ENCODE measurements at regions not wholly inside any gene's neighbourhood (a gene's known extent, or its start where the extent isn't known, plus 50 kb on each side); places are given as distances from the start of the nearest gene placed in this dataset.

- no peaks in the 10 kb centered on the region for H3K27me3 ChIP-seq (ENCODE audit: insufficient read depth, low read length)
- H3K9ac ChIP-seq (ENCODE audit: low read length): no peak overlapping the region
- RAD21 ChIA-PET (ENCODE audit: low non-redundant PET in 1 of 2, low total read pairs in 2 of 2, uncharacterized antibody in 2 of 2, unreplicated experiment in 2 of 2): no interaction called here
- DNase-seq (ENCODE audit: low read depth, low spot score): no peak
- H3K27ac ChIP-seq (ENCODE audit: low read depth, low read length): no peak overlapping the region
- CTCF ChIA-PET: no interaction called here
- no peaks in the 10 kb centered on the region for H3K9me2 ChIP-seq (ENCODE audit: insufficient read depth)
- no peaks in the 10 kb centered on the region for H3K79me2 ChIP-seq (ENCODE audit: insufficient read depth, low read length)
- H4K20me1 ChIP-seq (ENCODE audit: insufficient read depth): no peaks in the 10 kb centered on the region
- no peak overlapping the region for H3K4me3 ChIP-seq (replicated peaks in 1 of 2; ENCODE audit: low read depth in 1 of 2, low read length in 2 of 2)
- TF ChIP-seq FOSL1 (IDR thresholded peaks at IDR 0.05; ENCODE audit: low read depth) (no peak), CEBPB (IDR thresholded peaks at IDR 0.05; ENCODE audit: low read depth) (no peak), CBX3 (IDR thresholded peaks at IDR 0.05; ENCODE audit: low read depth) (no peak), POLR2A (IDR thresholded peaks at IDR 0.05; ENCODE audit: borderline replicate concordance, extremely low read depth, insufficient read depth, insufficient read length) (no peak), RAD21 (IDR thresholded peaks at IDR 0.05; ENCODE audit: low read depth) (no peak)
- TF ChIP-seq, protein P1, sequence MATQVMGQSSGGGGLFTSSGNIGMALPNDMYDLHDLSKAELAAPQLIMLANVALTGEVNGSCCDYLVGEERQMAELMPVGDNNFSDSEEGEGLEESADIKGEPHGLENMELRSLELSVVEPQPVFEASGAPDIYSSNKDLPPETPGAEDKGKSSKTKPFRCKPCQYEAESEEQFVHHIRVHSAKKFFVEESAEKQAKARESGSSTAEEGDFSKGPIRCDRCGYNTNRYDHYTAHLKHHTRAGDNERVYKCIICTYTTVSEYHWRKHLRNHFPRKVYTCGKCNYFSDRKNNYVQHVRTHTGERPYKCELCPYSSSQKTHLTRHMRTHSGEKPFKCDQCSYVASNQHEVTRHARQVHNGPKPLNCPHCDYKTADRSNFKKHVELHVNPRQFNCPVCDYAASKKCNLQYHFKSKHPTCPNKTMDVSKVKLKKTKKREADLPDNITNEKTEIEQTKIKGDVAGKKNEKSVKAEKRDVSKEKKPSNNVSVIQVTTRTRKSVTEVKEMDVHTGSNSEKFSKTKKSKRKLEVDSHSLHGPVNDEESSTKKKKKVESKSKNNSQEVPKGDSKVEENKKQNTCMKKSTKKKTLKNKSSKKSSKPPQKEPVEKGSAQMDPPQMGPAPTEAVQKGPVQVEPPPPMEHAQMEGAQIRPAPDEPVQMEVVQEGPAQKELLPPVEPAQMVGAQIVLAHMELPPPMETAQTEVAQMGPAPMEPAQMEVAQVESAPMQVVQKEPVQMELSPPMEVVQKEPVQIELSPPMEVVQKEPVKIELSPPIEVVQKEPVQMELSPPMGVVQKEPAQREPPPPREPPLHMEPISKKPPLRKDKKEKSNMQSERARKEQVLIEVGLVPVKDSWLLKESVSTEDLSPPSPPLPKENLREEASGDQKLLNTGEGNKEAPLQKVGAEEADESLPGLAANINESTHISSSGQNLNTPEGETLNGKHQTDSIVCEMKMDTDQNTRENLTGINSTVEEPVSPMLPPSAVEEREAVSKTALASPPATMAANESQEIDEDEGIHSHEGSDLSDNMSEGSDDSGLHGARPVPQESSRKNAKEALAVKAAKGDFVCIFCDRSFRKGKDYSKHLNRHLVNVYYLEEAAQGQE (IDR thresholded peaks at IDR 0.05; ENCODE audit: low read depth): no peak
- no peaks in the 10 kb centered on the region for H3K9me3 ChIP-seq (ENCODE audit: control insufficient read depth in 1 of 2, insufficient read depth in 1 of 2, low read depth in 1 of 2, low read length in 2 of 2)
- no TSS peak for BruUV-seq (replicated peaks)
- POLR2A ChIA-PET: interaction anchor here (0.8 kb wide), 1 partner anchor 8 kb away, joined by 3 read pairs; no protein-coding TSS in a partner anchor
- ATAC-seq: no peak
- H3K36me3 ChIP-seq (ENCODE audit: control insufficient read depth in 1 of 2, insufficient read depth in 2 of 2, low read length in 2 of 2): no peaks in the 10 kb centered on the region
- intact Hi-C loops (cut with micrococcal nuclease): no loop called here
- H3K4me1 ChIP-seq (ENCODE audit: control insufficient read depth in 1 of 2, insufficient read depth in 2 of 2, low read length in 2 of 2): no peaks in the 10 kb centered on the region
- H3K4me2 ChIP-seq (ENCODE audit: low read length): no peak overlapping the region
- no peak overlapping the region for H2AFZ ChIP-seq (ENCODE audit: low read depth, low read length, poor library complexity, severe bottlenecking)
Observed at GRCh38 chr2:145598434-145598833, 1078.5 kb upstream of the ZEB2 start.

DNA sequence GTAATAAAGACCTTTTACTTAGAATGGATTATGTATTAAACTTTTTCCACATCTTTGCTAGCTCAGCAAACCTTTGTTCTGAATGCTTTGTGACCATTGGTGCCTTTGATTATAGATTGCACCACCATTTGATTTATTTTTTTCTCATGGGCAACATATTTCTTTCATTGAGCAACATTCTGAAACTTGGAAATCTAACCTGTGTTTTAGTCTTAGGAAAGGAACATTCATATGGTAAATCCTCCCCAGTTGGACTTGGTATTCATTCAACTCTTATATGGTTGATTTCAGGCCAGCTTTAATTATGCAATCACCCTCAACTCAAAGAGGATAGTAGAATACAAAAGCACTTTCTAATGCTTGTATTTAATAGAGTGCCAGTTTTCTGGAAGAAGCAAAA, 1077.9 kb upstream of the ZEB2 start:
- ATAC-seq (no peak), DNase-seq (ENCODE audit: low read depth, low spot score) (no peak)
- Histone ChIP-seq H3K4me3 (replicated peaks in 1 of 2; ENCODE audit: low read depth in 1 of 2, low read length in 2 of 2) (no peak overlapping the region), H3K9ac (ENCODE audit: low read length) (no peak overlapping the region), H3K9me2 (ENCODE audit: insufficient read depth) (no peaks in the 10 kb centered on the region), H3K27ac (ENCODE audit: low read depth, low read length) (no peak overlapping the region), H3K36me3 (ENCODE audit: control insufficient read depth in 1 of 2, insufficient read depth in 2 of 2, low read length in 2 of 2) (no peaks in the 10 kb centered on the region), H3K4me2 (ENCODE audit: low read length) (no peak overlapping the region), H3K27me3 (ENCODE audit: insufficient read depth, low read length) (no peaks in the 10 kb centered on the region), H4K20me1 (ENCODE audit: insufficient read depth) (no peaks in the 10 kb centered on the region), H3K9me3 (ENCODE audit: control insufficient read depth in 1 of 2, insufficient read depth in 1 of 2, low read depth in 1 of 2, low read length in 2 of 2) (no peaks in the 10 kb centered on the region), H2AFZ (ENCODE audit: low read depth, low read length, poor library complexity, severe bottlenecking) (no peak overlapping the region), H3K79me2 (ENCODE audit: insufficient read depth, low read length) (no peaks in the 10 kb centered on the region), H3K4me1 (ENCODE audit: control insufficient read depth in 1 of 2, insufficient read depth in 2 of 2, low read length in 2 of 2) (no peaks in the 10 kb centered on the region)
- RAD21 ChIA-PET (ENCODE audit: low non-redundant PET in 1 of 2, low total read pairs in 2 of 2, uncharacterized antibody in 2 of 2, unreplicated experiment in 2 of 2): no interaction called here
- BruUV-seq (replicated peaks): no TSS peak
- POLR2A ChIA-PET: no interaction called here
- intact Hi-C loops (cut with micrococcal nuclease): no loop called here
- CTCF ChIA-PET: interaction anchor here (0.7 kb wide), 1 partner anchor 60 kb away, joined by 3 read pairs; no protein-coding TSS in a partner anchor
- TF ChIP-seq POLR2A (IDR thresholded peaks at IDR 0.05; ENCODE audit: borderline replicate concordance, extremely low read depth, insufficient read depth, insufficient read length): no peak
- TF ChIP-seq YY1 (IDR thresholded peaks at IDR 0.05; ENCODE audit: extremely low read depth, insufficient replicate concordance, low read depth, low read length): no peak
- no peak for TF ChIP-seq JUND (IDR thresholded peaks at IDR 0.05)
- TF ChIP-seq, protein P2, sequence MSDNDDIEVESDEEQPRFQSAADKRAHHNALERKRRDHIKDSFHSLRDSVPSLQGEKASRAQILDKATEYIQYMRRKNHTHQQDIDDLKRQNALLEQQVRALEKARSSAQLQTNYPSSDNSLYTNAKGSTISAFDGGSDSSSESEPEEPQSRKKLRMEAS (IDR thresholded peaks at IDR 0.05): no peak
- no peak for TF ChIP-seq CEBPB (IDR thresholded peaks at IDR 0.05; ENCODE audit: low read depth)
- TF ChIP-seq ZFX (IDR thresholded peaks at IDR 0.05): no peak
- no peak for TF ChIP-seq SRF (IDR thresholded peaks at IDR 0.05; ENCODE audit: low read depth)
- no peak for TF ChIP-seq FOSL1 (IDR thresholded peaks at IDR 0.05; ENCODE audit: low read depth)
- no peak for TF ChIP-seq ZBTB33 (IDR thresholded peaks at IDR 0.05; ENCODE audit: extremely low read depth, insufficient replicate concordance, low read length)
- TF ChIP-seq EGR1 (IDR thresholded peaks at IDR 0.05; ENCODE audit: low read depth): no peak
- no peak for TF ChIP-seq ZNF274 (IDR thresholded peaks at IDR 0.05; ENCODE audit: low read depth, low read length)
- no peak for TF ChIP-seq POLR2AphosphoS5 (IDR thresholded peaks at IDR 0.05; ENCODE audit: low read depth, low read length)
- no peak for TF ChIP-seq RAD21 (IDR thresholded peaks at IDR 0.05; ENCODE audit: low read depth)
- no peak for TF ChIP-seq TCF7L2 (IDR thresholded peaks at IDR 0.05; ENCODE audit: borderline replicate concordance, extremely low read depth, insufficient read depth, insufficient read length)
